HG02938 (cell line): ENCODE measurements at regions not wholly inside any gene's neighbourhood (a gene's known extent, or its start where the extent isn't known, plus 50 kb on each side); places are given as distances from the start of the nearest gene placed in this dataset.

ENCODE experiments used
- ATAC-seq: cut with Tn5 transposase; IDR thresholded peaks from one replicate; pipeline ENCODE4 v1.9.1; 2021; ENCODE audit warnings: mild to moderate bottlenecking, moderate library complexity; ENCODE audit not compliant: unreplicated experiment

GRCh38 chr6:156102129-156102528 is 646.5 kb upstream of the NOX3 start:
- ATAC-seq: no peak

GRCh38 chr6:156098839-156099238 is 643.2 kb upstream of the NOX3 start:
- ATAC-seq: no peak

- ATAC-seq: no peak
Measured at GRCh38 chr6:156087487-156087886, 631.8 kb upstream of the NOX3 start.

- no peak for ATAC-seq
Measured at GRCh38 chr6:156082012-156082411, 626.4 kb upstream of the NOX3 start.

- no peak for ATAC-seq
Measured at GRCh38 chr6:156080371-156080770, 624.7 kb upstream of the NOX3 start.

GRCh38 chr6:156068881-156069280 is 613.2 kb upstream of the NOX3 start:
- ATAC-seq: no peak

- no peak for ATAC-seq
Measured at GRCh38 chr6:156065849-156066248, 610.2 kb upstream of the NOX3 start.

GRCh38 chr6:156062091-156062563 is 606.5 kb upstream of the NOX3 start:
- ATAC-seq: no peak

GRCh38 chr6:156061465-156061864 is 605.8 kb upstream of the NOX3 start:
- ATAC-seq: no peak

GRCh38 chr6:156060013-156060412 is 604.4 kb upstream of the NOX3 start:
- ATAC-seq: no peak

GRCh38 chr6:156058356-156058755 is 602.7 kb upstream of the NOX3 start:
- no peak for ATAC-seq

- ATAC-seq: no peak
Measured at GRCh38 chr6:156057869-156058268, 602.2 kb upstream of the NOX3 start.

- no peak for ATAC-seq
Measured at GRCh38 chr6:156056085-156056484, 600.4 kb upstream of the NOX3 start.

GRCh38 chr6:156053626-156054025 is 598.0 kb upstream of the NOX3 start:
- no peak for ATAC-seq

GRCh38 chr6:156046841-156047449 is 591.3 kb upstream of the NOX3 start:
- no peak for ATAC-seq

GRCh38 chr6:156046268-156046665 is 590.6 kb upstream of the NOX3 start:
- no peak for ATAC-seq

- ATAC-seq: no peak
Measured at GRCh38 chr6:156045401-156046267, 590.0 kb upstream of the NOX3 start.

GRCh38 chr6:156033598-156033997 is 578.0 kb upstream of the NOX3 start:
- no peak for ATAC-seq

GRCh38 chr6:156031516-156031915 is 575.9 kb upstream of the NOX3 start:
- no peak for ATAC-seq

- ATAC-seq: no peak
Measured at GRCh38 chr6:156030053-156030452, 574.4 kb upstream of the NOX3 start.

GRCh38 chr6:156029286-156029985 is 573.8 kb upstream of the NOX3 start:
- ATAC-seq: no peak
